Liver (tissue), 8 donors: ENCODE measurements at regions not wholly inside any gene's neighbourhood (a gene's known extent, or its start where the extent isn't known, plus 50 kb on each side); places are given as distances from the start of the nearest gene placed in this dataset.

Experiments used
- DNase-seq: peaks from one replicate; pipeline ENCODE4 v3.0.0-alpha.2; 2017; ENCODE audit warnings: low spot score
- H3K27ac ChIP-seq, 2 donors: one replicate each; pipeline ENCODE4 v1.7.0; 2013; ENCODE audit warnings: inconsistent platforms in 2 of 2, low read length in 2 of 2, control low read depth in 1 of 2, low read depth in 1 of 2, mild to moderate bottlenecking in 1 of 2
- H3K27me3 ChIP-seq, 4 donors: one replicate each; pipeline versions ENCODE4 v1.6.1 to v1.7.0; 2013; ENCODE audit warnings: low read length in 3 of 4, inconsistent platforms in 1 of 4, mild to moderate bottlenecking in 1 of 4, moderate library complexity in 1 of 4; ENCODE audit not compliant: control insufficient read depth in 4 of 4, insufficient read depth in 4 of 4
- H3K36me3 ChIP-seq, 4 donors: one replicate each; pipeline versions ENCODE4 v1.6.1 to v1.7.0; 2013; ENCODE audit warnings: low read length in 3 of 4, mild to moderate bottlenecking in 3 of 4, low read depth in 1 of 4, moderate library complexity in 1 of 4; ENCODE audit not compliant: control insufficient read depth in 4 of 4, insufficient read depth in 3 of 4
- H3K4me1 ChIP-seq, 4 donors: one replicate each; pipeline versions ENCODE4 v1.6.1 to v1.7.0; 2013; ENCODE audit warnings: low read length in 3 of 4, mild to moderate bottlenecking in 3 of 4, moderate library complexity in 1 of 4; ENCODE audit not compliant: control insufficient read depth in 4 of 4, insufficient read depth in 4 of 4
- H3K4me3 ChIP-seq, 3 donors: one replicate each; pipeline versions ENCODE4 v1.6.1 to v1.7.0; 2013; ENCODE audit warnings: low read length in 3 of 3, control low read depth in 1 of 3, low read depth in 1 of 3, mild to moderate bottlenecking in 1 of 3
- H3K9ac ChIP-seq, 2 donors: one replicate each; pipeline ENCODE4 v1.7.0; 2013; ENCODE audit warnings: low read length in 2 of 2, mild to moderate bottlenecking in 2 of 2, moderate library complexity in 2 of 2, control low read depth in 1 of 2, low read depth in 1 of 2
- H3K9me3 ChIP-seq, 4 donors: one replicate each; pipeline versions ENCODE4 v1.6.1 to v1.7.0; 2013; ENCODE audit warnings: low read length in 3 of 4; ENCODE audit not compliant: control insufficient read depth in 4 of 4
- ATF3 ChIP-seq: IDR thresholded peaks from 2 replicates; pipeline ENCODE4 v1.6.1; 2016; ENCODE audit warnings: antibody characterized with exemption
- FOXA2 ChIP-seq: IDR thresholded peaks from 2 replicates; pipeline ENCODE4 v1.6.1; 2016; ENCODE audit warnings: antibody characterized with exemption
- GABPA ChIP-seq, 2 donors: IDR thresholded peaks in 1 of 2; conservative IDR thresholded peaks in 1 of 2; 2 replicates each; pipeline ENCODE4 v1.6.1; 2016; ENCODE audit warnings: antibody characterized with exemption in 2 of 2, mild to moderate bottlenecking in 1 of 2, moderate library complexity in 1 of 2
- HNF4A ChIP-seq, 2 donors: conservative IDR thresholded peaks; 2 replicates each; pipeline ENCODE4 v1.6.1; 2016; ENCODE audit warnings: antibody characterized with exemption in 2 of 2, mild to moderate bottlenecking in 2 of 2
- HNF4G ChIP-seq: IDR thresholded peaks from 2 replicates; pipeline ENCODE4 v1.6.1; 2016; ENCODE audit warnings: antibody characterized with exemption
- JUND ChIP-seq, 2 donors: IDR thresholded peaks; 2 replicates each; pipeline ENCODE4 v1.6.1; 2016; ENCODE audit warnings: antibody characterized with exemption in 2 of 2
- MAX ChIP-seq: IDR thresholded peaks from 2 replicates; pipeline ENCODE4 v1.6.1; 2016; ENCODE audit warnings: antibody characterized with exemption
- NR2F2 ChIP-seq: IDR thresholded peaks from 2 replicates; pipeline ENCODE4 v1.6.1; 2016; ENCODE audit warnings: antibody characterized with exemption
- RAD21 ChIP-seq, 2 donors: IDR thresholded peaks; 2 replicates each; pipeline ENCODE4 v1.6.1; 2016; ENCODE audit warnings: antibody characterized with exemption in 2 of 2, mild to moderate bottlenecking in 2 of 2
- REST ChIP-seq: IDR thresholded peaks from 2 replicates; pipeline ENCODE4 v1.6.1; 2016; ENCODE audit warnings: antibody characterized with exemption, mild to moderate bottlenecking
- RXRA ChIP-seq, 2 donors: IDR thresholded peaks; 2 replicates each; pipeline ENCODE4 v1.6.1; 2017 to 2018; ENCODE audit warnings: antibody characterized with exemption in 2 of 2, mild to moderate bottlenecking in 1 of 2
- SP1 ChIP-seq: IDR thresholded peaks from 2 replicates; pipeline ENCODE4 v1.6.1; 2018; ENCODE audit warnings: antibody characterized with exemption, mild to moderate bottlenecking
- TAF1 ChIP-seq: conservative IDR thresholded peaks from 2 replicates; pipeline ENCODE4 v1.6.1; 2016; ENCODE audit warnings: antibody characterized with exemption, mild to moderate bottlenecking
- YY1 ChIP-seq: IDR thresholded peaks from 2 replicates; pipeline ENCODE4 v1.6.1; 2016; ENCODE audit warnings: antibody characterized with exemption, mild to moderate bottlenecking
- WGBS: extraction: QIAGEN DNeasy Blood & Tissue Kit; methylation state at CpG from one replicate; pipeline ENCODE4 v1.1.7; 2013; 5-methylcytosine and 5-hydroxymethylcytosine counted together
- TF ChIP-seq, protein P1 (sequence below): fragments of 150-350 bp; IDR thresholded peaks from 2 replicates; pipeline ENCODE4 v1.5.1; 2017; ENCODE audit warnings: improper control_type of control experiment, low read depth, low read length; ENCODE audit not compliant: missing input control
- TF ChIP-seq, protein P2 (sequence below): IDR thresholded peaks from 2 replicates; pipeline ENCODE4 v1.6.1; 2016; ENCODE audit warnings: antibody characterized with exemption
- donor health status: healthy.
- donor health status: healthy.
- donor health status: healthy.
- donor health status: healthy.
- donor health status: healthy.

DNA sequence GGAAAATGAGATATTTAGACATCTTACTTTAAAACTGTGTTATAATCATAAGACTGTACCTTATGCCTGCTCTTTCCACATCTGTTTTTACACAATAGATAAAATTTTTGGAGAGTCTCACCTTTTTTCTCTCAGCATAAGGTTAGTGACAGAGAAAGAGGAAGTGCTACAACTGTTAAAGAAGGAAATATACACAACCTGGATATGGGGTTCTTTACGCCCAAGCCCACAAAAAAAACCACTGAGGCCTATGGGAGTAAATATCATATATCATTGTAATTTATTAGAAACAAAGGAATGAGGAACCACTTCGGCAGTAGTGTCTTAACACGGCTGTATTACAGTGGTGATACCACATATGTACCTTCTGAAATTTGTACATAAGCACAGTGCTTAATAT is 265.9 kb upstream of the GK2 start:
- no peak for DNase-seq
- H3K9ac ChIP-seq, result no peak overlapping the region
- TF ChIP-seq HNF4A (conservative IDR thresholded peaks at IDR 0.05), result no peak
- TF ChIP-seq SP1, result no peak
- no peak for TF ChIP-seq MAX
- TF ChIP-seq RXRA (IDR thresholded peaks at IDR 0.05), result no peak
- TF ChIP-seq FOXA2, result no peak
- no peak for TF ChIP-seq GABPA (IDR thresholded peaks at IDR 0.05 in 1 of 2, conservative IDR thresholded peaks at IDR 0.05 in 1 of 2)
- TF ChIP-seq YY1, result no peak
- no peak for TF ChIP-seq ATF3
- H3K27ac ChIP-seq, result no peak overlapping the region
- H3K4me3 ChIP-seq, result no peak overlapping the region
- no peaks in the 10 kb centered on the region for H3K27me3 ChIP-seq
- 75% methylated on average over 3 of the region's 3 CpGs for WGBS
- no peaks in the 10 kb centered on the region for H3K4me1 ChIP-seq
- peaks cover 0 to 2% (median 0%) of the 10 kb centered on the region in 4 donors for H3K9me3 ChIP-seq
- no peaks in the 10 kb centered on the region for H3K36me3 ChIP-seq

GRCh38 chr4:79673377-79673776 is 265.3 kb upstream of the GK2 start:
- TF ChIP-seq REST (no peak), JUND (IDR thresholded peaks at IDR 0.05) (no peak), HNF4A (conservative IDR thresholded peaks at IDR 0.05) (no peak), NR2F2 (no peak), MAX (no peak), RAD21 (IDR thresholded peaks at IDR 0.05) (no peak), ATF3 (no peak), HNF4G (no peak), RXRA (IDR thresholded peaks at IDR 0.05) (no peak), TAF1 (no peak), YY1 (no peak)
- TF ChIP-seq, protein P1, sequence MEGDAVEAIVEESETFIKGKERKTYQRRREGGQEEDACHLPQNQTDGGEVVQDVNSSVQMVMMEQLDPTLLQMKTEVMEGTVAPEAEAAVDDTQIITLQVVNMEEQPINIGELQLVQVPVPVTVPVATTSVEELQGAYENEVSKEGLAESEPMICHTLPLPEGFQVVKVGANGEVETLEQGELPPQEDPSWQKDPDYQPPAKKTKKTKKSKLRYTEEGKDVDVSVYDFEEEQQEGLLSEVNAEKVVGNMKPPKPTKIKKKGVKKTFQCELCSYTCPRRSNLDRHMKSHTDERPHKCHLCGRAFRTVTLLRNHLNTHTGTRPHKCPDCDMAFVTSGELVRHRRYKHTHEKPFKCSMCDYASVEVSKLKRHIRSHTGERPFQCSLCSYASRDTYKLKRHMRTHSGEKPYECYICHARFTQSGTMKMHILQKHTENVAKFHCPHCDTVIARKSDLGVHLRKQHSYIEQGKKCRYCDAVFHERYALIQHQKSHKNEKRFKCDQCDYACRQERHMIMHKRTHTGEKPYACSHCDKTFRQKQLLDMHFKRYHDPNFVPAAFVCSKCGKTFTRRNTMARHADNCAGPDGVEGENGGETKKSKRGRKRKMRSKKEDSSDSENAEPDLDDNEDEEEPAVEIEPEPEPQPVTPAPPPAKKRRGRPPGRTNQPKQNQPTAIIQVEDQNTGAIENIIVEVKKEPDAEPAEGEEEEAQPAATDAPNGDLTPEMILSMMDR, result no peak
- TF ChIP-seq, protein P2, sequence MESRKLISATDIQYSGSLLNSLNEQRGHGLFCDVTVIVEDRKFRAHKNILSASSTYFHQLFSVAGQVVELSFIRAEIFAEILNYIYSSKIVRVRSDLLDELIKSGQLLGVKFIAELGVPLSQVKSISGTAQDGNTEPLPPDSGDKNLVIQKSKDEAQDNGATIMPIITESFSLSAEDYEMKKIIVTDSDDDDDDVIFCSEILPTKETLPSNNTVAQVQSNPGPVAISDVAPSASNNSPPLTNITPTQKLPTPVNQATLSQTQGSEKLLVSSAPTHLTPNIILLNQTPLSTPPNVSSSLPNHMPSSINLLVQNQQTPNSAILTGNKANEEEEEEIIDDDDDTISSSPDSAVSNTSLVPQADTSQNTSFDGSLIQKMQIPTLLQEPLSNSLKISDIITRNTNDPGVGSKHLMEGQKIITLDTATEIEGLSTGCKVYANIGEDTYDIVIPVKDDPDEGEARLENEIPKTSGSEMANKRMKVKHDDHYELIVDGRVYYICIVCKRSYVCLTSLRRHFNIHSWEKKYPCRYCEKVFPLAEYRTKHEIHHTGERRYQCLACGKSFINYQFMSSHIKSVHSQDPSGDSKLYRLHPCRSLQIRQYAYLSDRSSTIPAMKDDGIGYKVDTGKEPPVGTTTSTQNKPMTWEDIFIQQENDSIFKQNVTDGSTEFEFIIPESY, result no peak
- WGBS, result 65% methylated on average over 7 of the region's 7 CpGs
- H3K4me1 ChIP-seq, result no peaks in the 10 kb centered on the region
- no peaks in the 10 kb centered on the region for H3K36me3 ChIP-seq
- H3K9me3 ChIP-seq, result peaks cover 0 to 2% (median 0%) of the 10 kb centered on the region in 4 donors
- no peaks in the 10 kb centered on the region for H3K27me3 ChIP-seq
- no peak overlapping the region for H3K9ac ChIP-seq
- DNase-seq, result no peak
- H3K4me3 ChIP-seq, result no peak overlapping the region
- H3K27ac ChIP-seq, result no peak overlapping the region
